GM23338 (cell line): ENCODE measurements at regions not wholly inside any gene's neighbourhood (a gene's known extent, or its start where the extent isn't known, plus 50 kb on each side); places are given as distances from the start of the nearest gene placed in this dataset.

ENCODE experiments used
- ATAC-seq: fragments of 200-7000 bp; cut with Tn5 transposase; 3 replicates; pipeline ENCODE4 v1.9.1; 2020
- DNase-seq: peaks from one replicate; pipeline ENCODE4 v3.0.0-alpha.2; 2015; ENCODE audit warnings: low spot score
- H2AFZ ChIP-seq: fragments of 200-600 bp; sonication (generic); 2 replicates; pipeline ENCODE4 v1.8.0; 2016; ENCODE audit warnings: antibody characterized with exemption, mild to moderate bottlenecking, moderate library complexity
- H3F3A ChIP-seq: fragments of 200-600 bp; sonication (generic); replicated peaks from 2 replicates; pipeline ENCODE4 v1.8.0; 2017; ENCODE audit warnings: antibody characterized with exemption, mixed run types, low read depth
- H3K27ac ChIP-seq: fragments of 200-600 bp; sonication (generic); 2 replicates; pipeline ENCODE4 v1.6.1; 2016; ENCODE audit warnings: low read depth
- H3K27me3 ChIP-seq: fragments of 200-600 bp; sonication (generic); 2 replicates; pipeline ENCODE4 v1.8.0; 2016; ENCODE audit warnings: mild to moderate bottlenecking, mixed run types, moderate library complexity; ENCODE audit not compliant: insufficient read depth
- H3K36me3 ChIP-seq: fragments of 200-600 bp; sonication (generic); 2 replicates; pipeline ENCODE4 v1.8.0; 2016; ENCODE audit warnings: mild to moderate bottlenecking; ENCODE audit not compliant: insufficient read depth
- H3K4me1 ChIP-seq: fragments of 200-600 bp; sonication (generic); 2 replicates; pipeline ENCODE4 v1.8.0; 2016; ENCODE audit warnings: mild to moderate bottlenecking, moderate library complexity; ENCODE audit not compliant: insufficient read depth
- H3K4me2 ChIP-seq: fragments of 200-600 bp; sonication (generic); 2 replicates; pipeline ENCODE4 v1.7.1; 2017; ENCODE audit warnings: mixed run types
- H3K4me3 ChIP-seq: fragments of 200-600 bp; sonication (generic); 2 replicates; pipeline ENCODE4 v1.6.1; 2016; ENCODE audit warnings: mixed run types
- H3K79me2 ChIP-seq: fragments of 200-600 bp; sonication (generic); replicated peaks from 2 replicates; pipeline ENCODE4 v1.8.0; 2017; ENCODE audit warnings: mild to moderate bottlenecking; ENCODE audit not compliant: insufficient read depth
- H3K9me2 ChIP-seq: fragments of 200-600 bp; sonication (generic); 2 replicates; pipeline ENCODE4 v1.8.0; 2017; ENCODE audit not compliant: insufficient read depth
- H4K20me1 ChIP-seq: fragments of 200-600 bp; sonication (generic); replicated peaks from 2 replicates; pipeline ENCODE4 v1.8.0; 2017; ENCODE audit warnings: mild to moderate bottlenecking; ENCODE audit not compliant: insufficient read depth
- H3K27ac Mint-ChIP-seq: 2 replicates; pipeline ENCODE4 v1.8.0; 2020; ENCODE audit warnings: inconsistent platforms, mild to moderate bottlenecking, moderate library complexity, mixed read lengths
- H3K27me3 Mint-ChIP-seq: 3 replicates; pipeline ENCODE4 v1.8.0; 2022; ENCODE audit warnings: low read depth, mild to moderate bottlenecking, moderate library complexity, mixed read lengths, inconsistent platforms; ENCODE audit not compliant: insufficient read depth, poor library complexity
- H3K36me3 Mint-ChIP-seq: 3 replicates; pipeline ENCODE4 v1.8.0; 2021; ENCODE audit warnings: low read depth, mild to moderate bottlenecking, inconsistent platforms, moderate library complexity, mixed read lengths
- H3K4me1 Mint-ChIP-seq: 3 replicates; pipeline ENCODE4 v1.8.0; 2020; ENCODE audit warnings: mild to moderate bottlenecking, inconsistent platforms, mixed read lengths
- H3K4me3 Mint-ChIP-seq: 3 replicates; pipeline ENCODE4 v1.8.0; 2021; ENCODE audit warnings: moderate library complexity, mild to moderate bottlenecking, inconsistent platforms, mixed read lengths
- H3K9me3 Mint-ChIP-seq: 3 replicates; pipeline ENCODE4 v1.8.0; 2020; ENCODE audit warnings: moderate library complexity, mild to moderate bottlenecking, inconsistent platforms, mixed read lengths
- CREB1 ChIP-seq: fragments of 250-450 bp; sonication (Bioruptor Pico); IDR thresholded peaks from 2 replicates; pipeline ENCODE4 v1.5.0; 2020; ENCODE audit warnings: low read depth, mild to moderate bottlenecking, moderate library complexity
- EZH2phosphoT487 ChIP-seq: fragments of 200-600 bp; sonication (generic); IDR thresholded peaks from one replicate; pipeline ENCODE4 v1.8.1; 2018; ENCODE audit warnings: antibody characterized with exemption; ENCODE audit not compliant: unreplicated experiment
- JUNB ChIP-seq: IDR thresholded peaks from one replicate; pipeline ENCODE4 v1.6.1; 2016; ENCODE audit warnings: antibody characterized with exemption; ENCODE audit not compliant: unreplicated experiment
- NANOG ChIP-seq: IDR thresholded peaks from 2 replicates; pipeline ENCODE4 v1.6.1; 2016; ENCODE audit warnings: antibody characterized with exemption, borderline replicate concordance
- POLR2AphosphoS5 ChIP-seq: IDR thresholded peaks from 2 replicates; pipeline ENCODE4 v1.6.1; 2016; ENCODE audit warnings: antibody characterized with exemption, low read depth
- STAT1 ChIP-seq: IDR thresholded peaks from one replicate; pipeline ENCODE4 v1.6.1; 2016; ENCODE audit warnings: antibody characterized with exemption; ENCODE audit not compliant: unreplicated experiment
- ZNF331 ChIP-seq: fragments of 250-450 bp; sonication (Bioruptor Pico); IDR thresholded peaks from 2 replicates; pipeline ENCODE4 v1.5.0; 2020; ENCODE audit warnings: low read depth, mild to moderate bottlenecking, moderate library complexity
- TF ChIP-seq, protein P1 (sequence below): fragments of 250-450 bp; sonication (Bioruptor Pico); IDR thresholded peaks from 2 replicates; pipeline ENCODE4 v1.5.0; 2020; ENCODE audit warnings: mild to moderate bottlenecking, moderate library complexity

DNA sequence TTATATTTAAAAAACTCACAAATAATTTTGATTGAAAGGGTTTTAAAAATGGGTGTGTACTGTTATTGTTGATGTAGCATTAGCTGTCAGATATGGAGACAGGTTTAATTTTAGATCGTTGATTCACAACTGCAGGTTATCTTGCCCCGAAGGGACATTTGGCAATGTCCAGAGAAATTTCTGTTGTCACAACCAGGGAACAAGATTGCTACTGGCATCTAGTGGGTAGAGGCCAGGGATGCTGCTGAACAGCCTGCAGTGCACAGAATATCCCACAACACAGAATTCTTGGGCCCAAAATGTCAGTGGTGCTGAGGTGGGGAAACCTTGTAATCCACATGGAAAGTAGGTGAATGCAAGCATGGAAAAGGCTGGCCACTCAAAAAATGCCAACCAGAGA is 114.9 kb downstream of the MAGEB17 start (continued):
- TF ChIP-seq, protein P1, sequence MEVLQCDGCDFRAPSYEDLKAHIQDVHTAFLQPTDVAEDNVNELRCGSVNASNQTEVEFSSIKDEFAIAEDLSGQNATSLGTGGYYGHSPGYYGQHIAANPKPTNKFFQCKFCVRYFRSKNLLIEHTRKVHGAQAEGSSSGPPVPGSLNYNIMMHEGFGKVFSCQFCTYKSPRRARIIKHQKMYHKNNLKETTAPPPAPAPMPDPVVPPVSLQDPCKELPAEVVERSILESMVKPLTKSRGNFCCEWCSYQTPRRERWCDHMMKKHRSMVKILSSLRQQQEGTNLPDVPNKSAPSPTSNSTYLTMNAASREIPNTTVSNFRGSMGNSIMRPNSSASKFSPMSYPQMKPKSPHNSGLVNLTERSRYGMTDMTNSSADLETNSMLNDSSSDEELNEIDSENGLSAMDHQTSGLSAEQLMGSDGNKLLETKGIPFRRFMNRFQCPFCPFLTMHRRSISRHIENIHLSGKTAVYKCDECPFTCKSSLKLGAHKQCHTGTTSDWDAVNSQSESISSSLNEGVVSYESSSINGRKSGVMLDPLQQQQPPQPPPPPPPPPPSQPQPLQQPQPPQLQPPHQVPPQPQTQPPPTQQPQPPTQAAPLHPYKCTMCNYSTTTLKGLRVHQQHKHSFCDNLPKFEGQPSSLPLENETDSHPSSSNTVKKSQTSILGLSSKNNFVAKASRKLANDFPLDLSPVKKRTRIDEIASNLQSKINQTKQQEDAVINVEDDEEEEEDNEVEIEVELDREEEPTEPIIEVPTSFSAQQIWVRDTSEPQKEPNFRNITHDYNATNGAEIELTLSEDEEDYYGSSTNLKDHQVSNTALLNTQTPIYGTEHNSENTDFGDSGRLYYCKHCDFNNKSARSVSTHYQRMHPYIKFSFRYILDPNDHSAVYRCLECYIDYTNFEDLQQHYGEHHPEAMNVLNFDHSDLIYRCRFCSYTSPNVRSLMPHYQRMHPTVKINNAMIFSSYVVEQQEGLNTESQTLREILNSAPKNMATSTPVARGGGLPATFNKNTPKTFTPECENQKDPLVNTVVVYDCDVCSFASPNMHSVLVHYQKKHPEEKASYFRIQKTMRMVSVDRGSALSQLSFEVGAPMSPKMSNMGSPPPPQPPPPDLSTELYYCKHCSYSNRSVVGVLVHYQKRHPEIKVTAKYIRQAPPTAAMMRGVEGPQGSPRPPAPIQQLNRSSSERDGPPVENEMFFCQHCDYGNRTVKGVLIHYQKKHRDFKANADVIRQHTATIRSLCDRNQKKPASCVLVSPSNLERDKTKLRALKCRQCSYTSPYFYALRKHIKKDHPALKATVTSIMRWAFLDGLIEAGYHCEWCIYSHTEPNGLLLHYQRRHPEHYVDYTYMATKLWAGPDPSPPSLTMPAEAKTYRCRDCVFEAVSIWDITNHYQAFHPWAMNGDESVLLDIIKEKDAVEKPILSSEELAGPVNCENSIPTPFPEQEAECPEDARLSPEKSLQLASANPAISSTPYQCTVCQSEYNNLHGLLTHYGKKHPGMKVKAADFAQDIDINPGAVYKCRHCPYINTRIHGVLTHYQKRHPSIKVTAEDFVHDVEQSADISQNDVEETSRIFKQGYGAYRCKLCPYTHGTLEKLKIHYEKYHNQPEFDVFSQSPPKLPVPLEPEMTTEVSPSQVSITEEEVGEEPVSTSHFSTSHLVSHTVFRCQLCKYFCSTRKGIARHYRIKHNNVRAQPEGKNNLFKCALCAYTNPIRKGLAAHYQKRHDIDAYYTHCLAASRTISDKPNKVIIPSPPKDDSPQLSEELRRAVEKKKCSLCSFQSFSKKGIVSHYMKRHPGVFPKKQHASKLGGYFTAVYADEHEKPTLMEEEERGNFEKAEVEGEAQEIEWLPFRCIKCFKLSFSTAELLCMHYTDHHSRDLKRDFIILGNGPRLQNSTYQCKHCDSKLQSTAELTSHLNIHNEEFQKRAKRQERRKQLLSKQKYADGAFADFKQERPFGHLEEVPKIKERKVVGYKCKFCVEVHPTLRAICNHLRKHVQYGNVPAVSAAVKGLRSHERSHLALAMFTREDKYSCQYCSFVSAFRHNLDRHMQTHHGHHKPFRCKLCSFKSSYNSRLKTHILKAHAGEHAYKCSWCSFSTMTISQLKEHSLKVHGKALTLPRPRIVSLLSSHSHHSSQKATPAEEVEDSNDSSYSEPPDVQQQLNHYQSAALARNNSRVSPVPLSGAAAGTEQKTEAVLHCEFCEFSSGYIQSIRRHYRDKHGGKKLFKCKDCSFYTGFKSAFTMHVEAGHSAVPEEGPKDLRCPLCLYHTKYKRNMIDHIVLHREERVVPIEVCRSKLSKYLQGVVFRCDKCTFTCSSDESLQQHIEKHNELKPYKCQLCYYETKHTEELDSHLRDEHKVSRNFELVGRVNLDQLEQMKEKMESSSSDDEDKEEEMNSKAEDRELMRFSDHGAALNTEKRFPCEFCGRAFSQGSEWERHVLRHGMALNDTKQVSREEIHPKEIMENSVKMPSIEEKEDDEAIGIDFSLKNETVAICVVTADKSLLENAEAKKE, result no peak
- TF ChIP-seq CREB1 (CRISPR knock-in tag) (no peak), ZNF331 (CRISPR knock-in tag) (no peak), EZH2phosphoT487 (no peak)

DNA sequence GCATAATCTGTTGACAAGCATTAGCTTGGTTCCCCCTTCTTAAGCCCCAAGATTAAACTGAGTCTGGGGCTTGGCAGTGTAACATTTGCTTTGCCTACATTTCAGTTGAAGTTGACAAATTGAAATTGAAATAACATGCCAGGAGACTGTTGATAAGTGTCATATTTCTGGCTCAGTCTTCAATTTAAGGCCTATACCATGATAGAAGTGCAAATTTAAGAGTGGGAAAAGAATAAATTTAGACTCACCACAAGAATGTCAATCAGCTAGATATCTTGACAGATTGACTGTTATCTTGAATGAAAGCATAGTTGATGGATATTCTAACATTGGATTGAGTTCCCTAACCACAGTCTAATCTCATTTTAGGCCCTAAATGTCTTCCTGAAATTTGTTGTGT is 117.6 kb downstream of the MAGEB17 start:
- Mint-ChIP-seq H3K9me3 (peaks cover 3% of the 10 kb centered on the region; the same call in 1 of the 3 replicates), H3K27me3 (no peaks in the 10 kb centered on the region)
- no peak for TF ChIP-seq CREB1 (CRISPR knock-in tag)
- TF ChIP-seq ZNF331 (CRISPR knock-in tag), result no peak
- no peak for TF ChIP-seq STAT1
- TF ChIP-seq, protein P1, result no peak
- no peak for TF ChIP-seq JUNB
- no peak for TF ChIP-seq EZH2phosphoT487
- TF ChIP-seq POLR2AphosphoS5, result no peak
- no peak for TF ChIP-seq NANOG

More for the DNA sequence above, 117.6 kb downstream of the MAGEB17 start:
- ATAC-seq (no peak), DNase-seq (no peak)
- Histone ChIP-seq H4K20me1 (no peaks in the 10 kb centered on the region), H3K36me3 (no peaks in the 10 kb centered on the region), H3K9me2 (no peaks in the 10 kb centered on the region), H3K27me3 (no peaks in the 10 kb centered on the region), H3K27ac (no peak overlapping the region), H2AFZ (no peak overlapping the region), H3K4me2 (no peak overlapping the region), H3K4me3 (no peak overlapping the region), H3F3A (no peaks in the 10 kb centered on the region), H3K79me2 (no peaks in the 10 kb centered on the region), H3K4me1 (no peaks in the 10 kb centered on the region)
- Mint-ChIP-seq H3K27ac (no peak overlapping the region), H3K36me3 (peaks cover 10% of the 10 kb centered on the region; the same call in 2 of the 3 replicates), H3K4me3 (no peak overlapping the region), H3K4me1 (no peaks in the 10 kb centered on the region; the same call in 2 of the 3 replicates)
